GM18861 (cell line): ENCODE measurements at regions not wholly inside any gene's neighbourhood (a gene's known extent, or its start where the extent isn't known, plus 50 kb on each side); places are given as distances from the start of the nearest gene placed in this dataset.

Experiments
- ATAC-seq: cut with Tn5 transposase; IDR thresholded peaks from one replicate; pipeline ENCODE4 v1.9.1; 2021; ENCODE audit not compliant: unreplicated experiment

DNA sequence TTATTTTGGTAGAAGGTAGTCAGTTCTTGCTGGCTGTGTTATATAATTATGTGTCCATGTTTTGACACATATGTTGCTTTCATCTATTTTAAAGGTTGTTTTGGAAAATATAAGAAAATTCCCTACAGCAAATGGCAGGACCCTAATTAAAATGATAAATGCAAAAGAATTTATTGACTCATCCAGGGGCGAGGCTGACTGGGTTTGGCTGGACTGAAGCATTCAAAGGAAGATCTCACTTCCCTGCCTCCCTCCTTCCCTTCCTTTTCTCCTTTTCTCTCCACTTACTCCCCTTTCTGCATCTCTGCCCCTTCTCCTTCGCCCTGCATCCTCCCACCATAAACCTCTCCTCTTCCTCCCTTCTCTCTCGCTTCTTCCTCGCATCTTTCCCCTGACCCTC lies 129.6 kb downstream of the SNAPC1 start:
- ATAC-seq, result no peak

DNA sequence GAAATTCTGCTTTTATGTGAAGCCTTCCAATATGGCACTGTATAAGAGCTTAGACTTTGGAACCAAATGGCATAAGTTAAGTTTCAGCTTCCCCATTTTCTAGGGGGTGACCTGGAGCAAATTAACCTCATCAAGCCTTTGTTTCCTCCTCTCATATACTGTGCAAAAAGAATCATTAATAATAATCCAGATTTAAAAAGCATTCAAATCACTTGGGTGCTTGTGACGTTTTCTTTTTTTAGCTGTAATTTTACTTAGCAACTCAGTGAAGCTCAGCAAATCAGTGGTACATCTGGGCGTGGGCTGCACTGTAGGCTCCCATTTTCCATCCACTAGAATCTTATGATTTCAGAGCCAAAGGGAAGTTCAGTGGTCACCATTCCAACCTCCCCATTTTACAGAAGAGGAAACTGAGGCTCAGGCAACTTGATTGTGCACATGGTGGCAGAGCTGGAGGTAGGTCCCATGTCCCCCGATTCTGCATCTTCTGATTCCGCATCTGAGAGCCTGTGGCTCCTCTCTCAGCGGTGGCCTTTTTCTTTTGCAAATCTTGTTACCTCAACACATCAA lies 131.2 kb downstream of the SNAPC1 start:
- no peak for ATAC-seq

DNA sequence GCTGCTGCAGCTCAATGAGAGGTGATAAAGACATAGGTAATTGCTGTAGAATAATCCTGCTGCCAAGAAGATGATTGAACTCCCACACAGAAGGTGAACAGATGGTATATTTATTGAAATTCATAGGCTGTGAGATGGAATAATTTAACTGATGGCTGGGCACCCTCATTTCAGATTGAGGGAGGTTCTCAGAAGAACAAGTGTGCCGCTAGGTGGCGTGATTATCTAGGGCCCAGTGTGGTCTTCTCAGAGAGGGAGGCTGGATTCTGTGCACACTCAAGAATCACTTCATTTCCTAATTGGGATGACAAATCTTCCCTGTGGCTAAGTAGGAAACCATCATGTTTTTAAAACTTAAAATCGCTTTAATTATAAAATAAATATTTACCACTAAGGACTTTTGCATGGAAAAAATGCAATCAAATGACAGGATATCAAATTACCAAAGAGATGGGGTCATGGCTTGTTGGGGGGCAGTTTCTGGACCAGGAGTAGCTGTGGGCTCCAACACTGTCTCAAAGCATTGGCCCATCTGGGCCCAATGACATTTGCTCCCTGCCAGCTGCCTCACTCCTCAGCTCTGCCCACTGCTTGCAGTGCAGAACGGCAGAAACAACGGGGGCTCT lies 132.3 kb downstream of the SNAPC1 start:
- ATAC-seq, result no peak

GRCh38 chr14:61897300-61897699 lies 135.1 kb downstream of the SNAPC1 start:
- no peak for ATAC-seq

DNA sequence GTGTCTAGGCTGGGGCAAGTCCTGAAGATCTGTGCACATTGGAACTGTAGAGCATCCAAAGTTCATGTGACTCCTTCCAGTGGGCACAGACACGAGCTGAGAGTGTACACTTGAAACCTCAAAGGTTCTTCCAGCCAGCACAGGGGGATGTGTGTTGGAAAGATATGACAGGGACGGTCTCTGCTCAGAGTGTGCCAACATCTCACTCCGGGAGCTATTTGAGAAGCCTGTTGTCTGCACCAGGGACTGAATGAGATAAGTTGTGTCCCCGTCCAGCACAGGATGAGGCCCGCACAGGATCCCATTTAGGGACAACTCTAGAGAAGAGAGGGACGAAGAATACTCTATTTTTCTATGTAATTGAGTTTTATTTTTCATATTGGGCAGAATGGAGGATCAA lies 136.3 kb downstream of the SNAPC1 start:
- ATAC-seq, result no peak

DNA sequence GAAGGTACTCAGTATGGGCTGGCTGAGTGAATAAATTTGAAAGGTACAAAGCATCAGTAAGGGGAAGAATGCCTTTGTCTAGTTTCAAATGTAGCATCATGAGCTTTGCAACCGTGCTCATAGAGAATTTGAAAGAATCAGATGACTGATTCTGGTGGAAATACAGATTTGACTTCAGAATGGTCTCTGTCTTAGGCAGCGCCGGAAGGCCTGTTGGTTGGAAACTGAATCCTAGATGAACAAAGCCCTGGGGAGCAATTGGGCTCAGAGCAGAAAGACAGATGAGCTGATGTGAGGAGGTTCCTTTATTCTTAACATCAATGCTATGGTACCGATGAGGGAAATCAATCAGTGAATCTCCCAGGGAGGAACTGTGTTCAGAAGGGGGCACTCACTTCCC lies 137.3 kb downstream of the SNAPC1 start:
- ATAC-seq, result no peak

GRCh38 chr14:61904946-61905345 lies 142.7 kb downstream of the SNAPC1 start:
- no peak for ATAC-seq

- ATAC-seq, result no peak
These were observed 149.4 kb downstream of the SNAPC1 start for GRCh38 chr14:61911574-61911973.

DNA sequence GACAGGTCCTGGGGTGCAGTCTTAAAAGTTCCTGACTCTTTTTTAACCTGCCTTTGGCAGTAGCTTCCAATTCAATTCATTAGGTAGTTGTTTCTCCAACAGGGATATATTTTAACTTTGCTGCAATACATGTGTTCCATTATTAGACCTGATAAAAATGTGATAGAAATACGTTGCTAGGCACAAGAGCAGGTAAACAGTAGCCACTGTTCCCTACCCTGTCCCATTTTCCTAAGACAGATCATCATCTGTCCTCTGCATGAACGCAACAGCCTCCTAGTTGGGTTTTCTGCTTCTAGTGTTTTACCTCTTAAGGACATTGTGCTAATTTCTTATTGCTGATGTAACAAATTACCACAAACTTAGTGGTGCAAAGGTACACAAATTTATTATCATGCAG lies 156.8 kb downstream of the SNAPC1 start:
- no peak for ATAC-seq

DNA sequence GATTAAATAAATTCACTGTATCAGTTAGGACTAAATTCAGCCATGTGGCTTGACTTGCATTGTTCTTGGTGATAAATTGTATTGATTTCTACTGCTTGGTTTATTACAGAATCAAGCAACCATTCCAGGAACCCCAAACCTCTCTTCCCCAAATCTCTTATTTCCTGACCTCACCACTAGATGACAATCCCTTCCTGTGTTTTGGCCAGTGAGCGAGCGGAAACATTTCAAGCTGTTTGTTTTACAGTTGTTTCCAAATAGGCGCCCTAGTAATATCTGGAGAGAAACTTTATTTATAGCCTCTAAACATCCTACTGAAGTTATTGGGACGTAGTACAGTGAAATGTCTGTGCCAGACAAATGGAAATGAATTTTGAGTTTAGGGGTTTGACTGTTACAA lies 161.1 kb downstream of the SNAPC1 start:
- no peak for ATAC-seq

GRCh38 chr14:61925043-61925442 lies 162.8 kb downstream of the SNAPC1 start:
- no peak for ATAC-seq

DNA sequence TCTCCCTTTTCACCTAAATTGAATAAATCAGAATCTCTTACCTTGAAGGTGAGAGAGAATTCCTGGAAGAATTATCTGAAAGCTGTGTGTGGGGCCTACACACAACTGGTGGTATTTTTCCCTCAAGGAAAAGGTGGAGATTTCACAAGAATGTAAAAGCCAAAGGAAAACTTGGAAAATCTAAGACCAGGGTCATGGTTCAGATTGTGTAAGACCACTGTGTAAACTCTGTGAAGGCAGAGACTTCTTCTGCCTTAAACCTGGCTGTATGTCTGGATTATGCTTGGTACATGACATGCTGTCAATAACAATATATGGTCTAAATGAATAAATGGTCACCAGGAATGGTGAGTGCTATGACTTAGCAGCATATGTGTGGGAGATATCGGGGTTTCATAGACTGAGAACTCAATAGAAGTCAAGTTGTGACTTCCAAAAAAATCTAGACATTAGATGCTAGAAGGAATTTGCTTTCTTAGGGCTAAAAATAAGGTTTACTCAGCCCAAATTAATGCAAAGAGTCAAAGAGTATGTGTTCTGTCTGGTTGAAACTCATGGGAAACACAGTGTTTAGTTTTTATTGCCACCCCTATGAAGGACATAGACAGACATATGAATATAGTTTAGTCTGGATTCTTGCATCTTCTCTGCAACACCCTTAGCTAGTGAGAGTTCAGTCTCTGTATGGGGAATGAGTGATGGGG lies 163.7 kb downstream of the SNAPC1 start:
- no peak for ATAC-seq

- ATAC-seq, result no peak
These were observed 164.8 kb downstream of the SNAPC1 start for GRCh38 chr14:61927060-61927459.

DNA sequence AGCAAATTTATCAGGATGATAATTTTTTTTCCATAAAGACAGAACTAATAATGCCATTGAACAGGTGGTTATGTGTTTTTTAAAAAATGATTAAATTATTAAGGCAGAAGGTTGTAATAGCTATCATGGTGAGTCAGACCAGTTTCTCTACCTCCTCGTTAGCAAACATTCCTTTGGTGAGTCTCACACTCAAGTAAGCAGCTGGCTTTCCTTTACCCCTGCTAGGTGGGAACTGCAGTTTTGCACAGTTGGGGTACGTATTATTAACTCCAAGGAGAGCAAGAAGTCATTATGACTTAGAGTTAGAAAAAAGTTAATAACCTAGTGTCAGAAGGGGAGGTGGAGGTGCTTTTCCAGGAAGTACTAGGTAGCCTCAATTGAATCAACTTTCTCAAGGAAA lies 165.3 kb downstream of the SNAPC1 start:
- ATAC-seq, result no peak

DNA sequence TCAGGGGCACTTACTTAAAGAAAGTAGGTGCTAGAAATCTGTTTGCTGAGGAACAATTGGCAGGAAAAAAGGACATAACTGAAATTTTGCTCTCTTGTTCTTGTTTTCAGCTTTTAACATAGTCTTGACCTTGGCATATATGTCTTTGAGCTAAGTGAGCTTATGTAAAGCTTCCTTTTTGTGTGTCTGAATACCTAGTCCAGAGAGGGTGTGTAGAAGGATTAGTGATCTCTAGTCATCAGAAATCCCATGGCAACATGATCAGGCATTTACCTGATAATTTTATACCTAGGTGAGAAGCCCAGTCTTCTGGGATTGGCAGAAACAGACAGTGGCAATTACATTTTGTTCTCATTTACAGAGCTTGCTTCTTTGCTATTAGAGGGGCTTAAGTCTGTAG lies 166.1 kb downstream of the SNAPC1 start:
- ATAC-seq, result no peak

- ATAC-seq, result no peak
These were observed 166.5 kb downstream of the SNAPC1 start for GRCh38 chr14:61928701-61929100.

- ATAC-seq, result no peak
These were observed 167.4 kb downstream of the SNAPC1 start for GRCh38 chr14:61929651-61930050.

DNA sequence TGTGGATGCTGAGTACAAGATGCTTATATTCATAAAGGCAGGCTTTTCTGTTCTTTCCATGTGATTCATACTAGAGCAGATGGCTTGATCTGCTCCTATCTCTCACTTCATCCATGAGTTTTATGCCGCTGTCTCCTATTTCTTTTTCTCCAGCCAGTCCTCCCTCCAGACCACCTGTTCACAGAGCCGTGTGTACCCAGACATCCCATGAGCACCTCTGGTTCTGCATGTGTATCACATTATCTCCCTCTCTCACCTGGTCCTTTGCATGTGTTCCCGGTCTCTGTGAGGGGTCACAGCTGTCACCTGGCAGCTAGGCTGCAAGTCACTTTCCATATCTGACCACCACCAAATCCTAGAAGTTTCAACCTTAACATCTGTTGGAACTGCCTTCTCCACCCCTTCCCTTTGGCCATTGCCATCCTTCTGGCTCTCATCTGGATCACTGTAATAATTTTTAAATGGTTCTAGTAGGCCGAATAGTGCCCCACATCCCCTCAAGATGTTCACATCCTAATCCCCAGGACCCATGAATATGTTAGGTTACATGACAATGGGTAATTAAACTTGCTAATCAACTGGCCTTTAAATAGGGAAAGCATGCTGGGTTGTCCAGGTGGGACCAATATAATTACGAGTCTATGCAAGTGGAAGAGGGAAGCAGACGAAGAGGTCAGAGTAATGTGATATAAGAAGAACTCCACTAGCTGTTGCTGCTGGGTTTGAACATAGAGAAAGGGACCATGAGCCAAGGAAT lies 168.1 kb downstream of the SNAPC1 start:
- ATAC-seq, result no peak

DNA sequence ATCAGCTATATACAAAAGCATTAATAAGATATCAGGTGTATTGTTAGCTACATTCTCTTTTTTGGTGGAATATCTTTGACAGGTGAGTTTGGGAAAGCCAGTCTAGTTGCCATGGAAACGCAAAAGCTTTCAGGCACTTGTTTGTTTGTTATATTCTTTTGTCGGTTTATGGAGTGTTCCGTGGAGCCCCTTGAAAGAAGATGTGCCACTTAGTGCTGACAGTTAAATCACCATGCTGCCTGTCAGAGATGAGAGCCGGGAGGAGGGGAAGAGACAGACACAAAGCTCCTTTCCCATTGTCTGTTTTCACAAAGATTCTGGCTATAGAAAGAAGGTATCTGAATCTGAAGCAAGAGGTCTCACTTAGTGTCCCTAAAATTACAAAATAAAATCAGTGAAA lies 170.8 kb downstream of the SNAPC1 start:
- no peak for ATAC-seq

DNA sequence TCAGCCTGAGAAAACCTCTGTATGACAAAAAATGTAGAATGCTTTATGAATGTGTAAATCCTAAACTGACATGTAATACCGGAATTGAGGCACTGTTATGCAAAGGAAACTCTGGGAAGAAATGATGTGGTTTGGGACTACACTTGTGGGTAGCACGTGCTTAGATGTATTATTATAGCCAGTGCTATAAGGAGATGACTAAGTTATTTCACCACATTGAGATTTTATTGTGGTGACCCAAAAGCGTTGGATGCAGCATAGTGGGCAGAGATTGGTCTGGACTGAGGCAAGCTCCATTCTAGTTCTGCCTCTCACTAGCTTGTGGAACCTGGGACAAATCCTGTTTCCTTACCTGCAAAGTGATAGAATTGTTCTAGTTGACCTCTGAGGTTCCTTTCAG lies 172.2 kb downstream of the SNAPC1 start:
- no peak for ATAC-seq

- no peak for ATAC-seq
These were observed 177.6 kb downstream of the SNAPC1 start for GRCh38 chr14:61939776-61940175.
